ENCODE measurements at regions not wholly inside any gene's neighbourhood (a gene's known extent, or its start where the extent isn't known, plus 50 kb on each side); places are given as distances from the start of the nearest gene placed in this dataset.

GRCh38 chr12:65574867-65575266 lies 249.4 kb upstream of the HMGA2 start:
- H3K4me1 Mint-ChIP-seq (ENCODE audit: unreplicated experiment): no peaks in the 10 kb centered on the region
- H3K27me3 Mint-ChIP-seq: peaks cover 3% of the 10 kb centered on the region
- no peak for DNase-seq (ENCODE audit: extremely low spot score, unreplicated experiment)
- H3K9me3 Mint-ChIP-seq: peaks cover 14% of the 10 kb centered on the region
- no peak overlapping the region for H3K27ac Mint-ChIP-seq
- no peak for TF ChIP-seq CTCF (conservative IDR thresholded peaks at IDR 0.05)
- H3K4me3 Mint-ChIP-seq: no peak overlapping the region
- H3K36me3 Mint-ChIP-seq: peaks cover 9% of the 10 kb centered on the region

GRCh38 chr12:65584016-65584415 lies 240.3 kb upstream of the HMGA2 start:
- no peak overlapping the region for H3K27ac Mint-ChIP-seq
- H3K4me1 Mint-ChIP-seq (ENCODE audit: unreplicated experiment): peaks cover 17% of the 10 kb centered on the region
- peaks cover under 1% of the 10 kb centered on the region for H3K9me3 Mint-ChIP-seq
- H3K36me3 Mint-ChIP-seq: no peaks in the 10 kb centered on the region
- DNase-seq (ENCODE audit: extremely low spot score, unreplicated experiment): no peak
- no peaks in the 10 kb centered on the region for H3K27me3 Mint-ChIP-seq
- no peak for TF ChIP-seq CTCF (conservative IDR thresholded peaks at IDR 0.05)
- no peak overlapping the region for H3K4me3 Mint-ChIP-seq

- no peak for DNase-seq (ENCODE audit: extremely low spot score, unreplicated experiment)
- H3K4me1 Mint-ChIP-seq (ENCODE audit: unreplicated experiment): peaks cover 24% of the 10 kb centered on the region
- no peak overlapping the region for H3K27ac Mint-ChIP-seq
- peak overlapping the region; percentile 50 for H3K4me3 Mint-ChIP-seq
- H3K9me3 Mint-ChIP-seq: no peaks in the 10 kb centered on the region
- TF ChIP-seq CTCF (conservative IDR thresholded peaks at IDR 0.05): no peak
- H3K27me3 Mint-ChIP-seq: no peaks in the 10 kb centered on the region
- no peaks in the 10 kb centered on the region for H3K36me3 Mint-ChIP-seq
These were observed 238.4 kb upstream of the HMGA2 start for GRCh38 chr12:65585648-65586602.

- no peak for DNase-seq (ENCODE audit: extremely low spot score, unreplicated experiment)
- H3K4me3 Mint-ChIP-seq: no peak overlapping the region
- H3K9me3 Mint-ChIP-seq: no peaks in the 10 kb centered on the region
- H3K27me3 Mint-ChIP-seq: no peaks in the 10 kb centered on the region
- no peak overlapping the region for H3K27ac Mint-ChIP-seq
- no peaks in the 10 kb centered on the region for H3K36me3 Mint-ChIP-seq
- TF ChIP-seq CTCF (conservative IDR thresholded peaks at IDR 0.05): no peak
- H3K4me1 Mint-ChIP-seq (ENCODE audit: unreplicated experiment): peaks cover 28% of the 10 kb centered on the region
These were observed 237.5 kb upstream of the HMGA2 start for GRCh38 chr12:65586796-65587195.

GRCh38 chr12:65590318-65590717 lies 234.0 kb upstream of the HMGA2 start:
- H3K4me1 Mint-ChIP-seq (ENCODE audit: unreplicated experiment): peaks cover 50% of the 10 kb centered on the region
- no peak for TF ChIP-seq CTCF (conservative IDR thresholded peaks at IDR 0.05)
- no peaks in the 10 kb centered on the region for H3K36me3 Mint-ChIP-seq
- H3K4me3 Mint-ChIP-seq: no peak overlapping the region
- no peaks in the 10 kb centered on the region for H3K9me3 Mint-ChIP-seq
- no peak for DNase-seq (ENCODE audit: extremely low spot score, unreplicated experiment)
- no peak overlapping the region for H3K27ac Mint-ChIP-seq
- peaks cover 12% of the 10 kb centered on the region for H3K27me3 Mint-ChIP-seq

Measured in type B pancreatic cell (in vitro differentiated cells).